ENCODE measurements at regions not wholly inside any gene's neighbourhood (a gene's known extent, or its start where the extent isn't known, plus 50 kb on each side); places are given as distances from the start of the nearest gene placed in this dataset.

DNA sequence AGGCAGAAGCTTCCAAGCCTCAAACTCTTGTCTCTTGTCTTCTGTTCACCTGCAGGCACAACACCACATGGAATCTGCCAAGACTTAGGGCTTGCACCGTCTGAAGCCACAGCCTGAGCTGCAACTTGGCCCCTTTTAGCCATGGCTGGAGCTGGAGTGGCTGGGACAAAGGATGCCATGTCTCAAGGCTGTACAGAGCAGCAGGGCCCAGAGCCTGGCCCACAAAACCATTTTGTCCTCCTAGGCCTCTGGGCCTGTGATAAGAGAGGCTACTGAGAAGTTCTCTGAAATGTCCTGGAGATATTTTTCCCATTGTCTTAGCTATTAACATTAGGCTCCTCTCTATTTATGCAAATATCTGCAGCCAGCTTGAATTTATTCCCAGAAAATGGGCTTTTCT, 330.8 kb downstream of the DTWD2 start:
- TF ChIP-seq, protein P1, sequence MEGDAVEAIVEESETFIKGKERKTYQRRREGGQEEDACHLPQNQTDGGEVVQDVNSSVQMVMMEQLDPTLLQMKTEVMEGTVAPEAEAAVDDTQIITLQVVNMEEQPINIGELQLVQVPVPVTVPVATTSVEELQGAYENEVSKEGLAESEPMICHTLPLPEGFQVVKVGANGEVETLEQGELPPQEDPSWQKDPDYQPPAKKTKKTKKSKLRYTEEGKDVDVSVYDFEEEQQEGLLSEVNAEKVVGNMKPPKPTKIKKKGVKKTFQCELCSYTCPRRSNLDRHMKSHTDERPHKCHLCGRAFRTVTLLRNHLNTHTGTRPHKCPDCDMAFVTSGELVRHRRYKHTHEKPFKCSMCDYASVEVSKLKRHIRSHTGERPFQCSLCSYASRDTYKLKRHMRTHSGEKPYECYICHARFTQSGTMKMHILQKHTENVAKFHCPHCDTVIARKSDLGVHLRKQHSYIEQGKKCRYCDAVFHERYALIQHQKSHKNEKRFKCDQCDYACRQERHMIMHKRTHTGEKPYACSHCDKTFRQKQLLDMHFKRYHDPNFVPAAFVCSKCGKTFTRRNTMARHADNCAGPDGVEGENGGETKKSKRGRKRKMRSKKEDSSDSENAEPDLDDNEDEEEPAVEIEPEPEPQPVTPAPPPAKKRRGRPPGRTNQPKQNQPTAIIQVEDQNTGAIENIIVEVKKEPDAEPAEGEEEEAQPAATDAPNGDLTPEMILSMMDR (IDR thresholded peaks at IDR 0.05) = no peak
- no peak for TF ChIP-seq POLR2A (IDR thresholded peaks at IDR 0.05)
- TF ChIP-seq POLR2AphosphoS5 (IDR thresholded peaks at IDR 0.05) = no peak
